Kidney tubule cell (primary cell): ENCODE measurements at regions not wholly inside any gene's neighbourhood (a gene's known extent, or its start where the extent isn't known, plus 50 kb on each side); places are given as distances from the start of the nearest gene placed in this dataset.
A peak's percentile ranks its signal among the peaks of the same experiment; 100 is the strongest.
"Not testable (repeated sequence)": the region's sequence is repeated elsewhere in the genome, so short reads cannot be mapped to it uniquely, and the experiment has no call there.

Source experiments
- DNase-seq: peaks from one replicate; pipeline ENCODE4 v3.0.0-alpha.2; 2018; ENCODE audit warnings: low spot score

DNA sequence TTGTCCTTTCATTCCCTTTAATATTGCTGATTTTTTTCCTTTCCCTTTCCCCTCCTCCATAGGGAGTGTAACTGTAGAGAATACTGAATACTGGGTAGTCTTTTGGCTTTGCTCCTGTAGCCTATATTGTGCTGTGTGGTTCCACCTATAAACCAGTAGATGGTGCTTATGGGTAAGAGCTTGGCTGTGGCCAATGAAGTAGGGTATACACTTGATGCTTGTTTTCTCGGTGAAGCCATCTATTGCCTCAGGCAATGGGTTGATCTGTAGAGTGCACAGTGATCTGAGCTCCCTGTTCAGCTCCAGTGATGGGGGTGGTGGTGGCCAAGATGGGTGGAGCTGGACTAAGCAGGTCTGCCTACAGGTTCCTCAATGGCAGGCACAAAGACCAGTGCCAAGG is 203.3 kb upstream of the IMPG1 start:
- no peak for DNase-seq

DNA sequence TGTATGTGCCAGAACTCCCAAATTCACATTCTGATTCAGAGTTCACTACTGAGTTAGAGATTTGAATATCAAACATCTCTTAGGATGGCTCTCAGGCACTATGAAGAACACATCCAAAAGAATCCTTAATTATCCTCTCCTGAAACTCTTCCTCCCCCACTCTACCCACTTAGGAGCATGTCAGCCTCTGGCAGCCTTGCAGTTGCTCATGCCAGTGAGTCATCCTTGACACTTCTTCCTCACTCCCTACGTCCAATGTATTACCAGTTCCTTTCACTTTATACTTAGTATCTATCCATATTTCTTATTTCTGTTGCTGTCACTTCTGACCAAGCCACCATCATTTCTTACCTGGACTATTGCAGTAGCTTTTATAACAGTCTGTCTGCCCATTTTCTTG is 192.0 kb upstream of the IMPG1 start:
- DNase-seq, result peak; percentile 17

DNA sequence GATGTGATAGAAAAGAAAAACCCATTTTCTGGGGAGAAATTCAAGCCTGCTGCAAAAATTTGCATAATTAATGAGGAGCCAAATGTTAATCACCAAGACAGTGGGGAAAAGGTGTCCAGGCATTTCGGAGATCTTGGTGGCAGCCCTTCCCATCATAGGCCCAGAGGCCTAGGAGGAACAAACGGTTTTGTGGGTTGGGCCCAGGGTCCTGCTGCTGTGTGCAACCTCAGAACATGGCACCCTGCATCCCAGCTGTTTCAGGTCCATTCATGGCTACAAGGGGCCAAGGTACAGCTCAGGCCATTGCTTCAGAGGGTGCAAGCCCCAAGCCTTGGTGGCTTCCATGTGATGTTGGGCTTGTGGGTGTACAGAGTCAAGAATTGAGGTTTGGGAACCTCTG is 189.8 kb upstream of the IMPG1 start:
- DNase-seq, result no peak

DNA sequence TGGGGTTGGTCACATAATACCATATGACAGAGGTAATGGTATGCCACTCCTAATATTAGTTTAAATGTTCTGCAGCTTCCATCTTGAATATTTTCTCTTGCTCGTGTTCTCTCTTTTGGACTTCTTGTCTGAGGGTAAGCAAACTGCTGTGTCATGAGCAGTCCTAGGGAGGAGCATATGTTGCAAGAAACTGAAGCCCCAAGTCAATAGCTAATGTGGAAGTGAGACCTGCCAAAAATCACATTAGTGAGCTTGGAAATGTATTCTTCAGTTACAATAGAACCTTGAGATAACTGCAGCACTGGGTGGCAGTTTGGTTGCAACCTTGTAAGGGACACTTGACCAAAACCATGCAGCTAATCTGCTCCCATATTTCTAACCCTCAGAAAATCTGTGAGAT is 178.2 kb upstream of the IMPG1 start:
- DNase-seq, result no peak

DNA sequence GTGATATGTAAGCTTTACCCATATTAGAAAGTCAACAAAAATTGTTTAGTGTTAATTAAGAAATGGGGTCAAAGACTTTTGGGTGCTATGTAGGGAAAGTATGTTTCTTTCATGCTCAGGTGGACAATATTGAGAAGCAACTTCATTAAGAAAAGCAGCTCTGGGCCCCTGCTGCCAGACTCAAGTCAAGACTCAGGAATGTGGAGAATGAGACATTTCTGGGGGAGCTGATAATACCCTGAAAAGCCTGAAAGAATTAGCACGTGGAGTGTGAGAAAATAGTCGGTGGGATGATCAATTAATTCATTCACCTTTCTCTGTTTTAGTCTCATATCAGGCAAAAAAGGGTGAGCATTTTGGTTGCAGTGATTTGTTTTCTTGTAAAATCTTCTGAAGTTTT is 175.1 kb upstream of the IMPG1 start:
- DNase-seq, result no peak

DNA sequence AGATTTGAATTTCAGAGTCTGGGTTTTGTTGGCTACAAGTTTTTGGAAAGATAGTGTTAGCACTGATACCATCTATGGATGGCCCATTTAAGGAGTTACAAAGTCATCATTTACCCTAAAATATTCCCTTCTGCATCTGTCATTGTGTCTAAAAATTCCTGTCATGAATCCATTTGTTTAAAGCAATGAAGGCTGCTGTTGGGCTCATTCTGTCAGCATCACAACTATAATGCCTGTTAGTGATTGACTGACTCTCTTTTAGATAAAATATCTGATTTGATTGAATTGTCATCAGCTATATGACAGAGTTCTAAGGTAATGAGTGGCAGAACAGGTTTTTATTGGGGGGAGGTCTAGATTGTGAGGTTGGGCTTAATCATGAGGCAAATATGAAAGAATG is 167.6 kb upstream of the IMPG1 start:
- no peak for DNase-seq

DNA sequence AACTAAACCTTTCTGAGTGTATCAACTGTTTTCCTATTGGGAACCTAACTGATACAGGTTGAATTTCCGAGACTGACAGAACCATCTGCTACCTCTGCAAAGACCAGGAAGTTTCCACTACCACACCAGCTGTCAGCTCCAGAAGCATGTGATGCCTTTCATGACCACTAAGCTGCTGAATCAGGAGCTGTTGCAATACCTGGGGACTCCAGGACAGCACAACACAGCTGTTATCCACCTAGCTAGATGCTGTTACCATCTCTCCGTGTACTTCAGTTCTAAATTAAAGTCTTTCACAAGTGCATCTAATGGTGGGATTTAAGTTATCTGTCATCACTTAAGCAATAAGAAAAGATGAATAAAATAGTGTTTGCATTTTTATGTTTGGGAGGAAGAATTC is 158.2 kb upstream of the IMPG1 start:
- DNase-seq, result peak; percentile 12

DNA sequence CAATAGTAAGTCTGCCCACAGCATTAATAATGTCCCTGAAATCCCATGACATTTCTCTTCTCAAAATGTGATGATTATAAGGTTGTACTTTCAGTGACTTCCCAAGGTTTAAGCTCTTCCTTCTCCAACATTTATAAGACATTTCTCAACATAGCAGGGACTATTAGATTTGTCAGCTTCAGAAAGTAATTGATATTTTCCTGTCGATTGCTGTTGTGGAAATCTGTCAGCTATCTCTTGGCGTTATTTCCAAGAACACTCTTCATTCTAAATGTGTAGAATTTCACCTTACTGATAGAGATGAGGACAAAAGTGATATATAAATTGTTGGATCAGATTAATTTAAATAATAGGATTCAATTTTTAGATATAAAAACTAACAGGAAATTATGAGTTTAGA is 149.7 kb upstream of the IMPG1 start:
- no peak for DNase-seq

DNA sequence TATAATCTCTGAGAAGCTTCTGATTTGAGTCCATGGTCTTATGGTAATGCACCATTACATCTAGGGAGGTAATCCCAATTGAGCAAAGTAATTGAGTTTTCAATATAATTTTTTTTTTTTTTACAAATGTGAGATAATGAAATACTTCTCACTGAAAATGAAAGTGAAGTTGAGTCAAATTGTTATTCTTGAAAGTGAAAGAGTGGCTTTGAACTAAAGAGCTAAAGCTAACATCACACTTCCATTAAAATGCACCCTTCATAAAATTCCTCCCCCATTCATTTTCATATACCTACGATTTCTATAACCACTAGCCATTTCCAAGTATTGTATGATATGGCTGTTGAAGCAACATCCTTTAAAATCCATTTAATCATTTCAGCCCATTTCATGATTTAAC is 149.1 kb upstream of the IMPG1 start:
- DNase-seq, result no peak

DNA sequence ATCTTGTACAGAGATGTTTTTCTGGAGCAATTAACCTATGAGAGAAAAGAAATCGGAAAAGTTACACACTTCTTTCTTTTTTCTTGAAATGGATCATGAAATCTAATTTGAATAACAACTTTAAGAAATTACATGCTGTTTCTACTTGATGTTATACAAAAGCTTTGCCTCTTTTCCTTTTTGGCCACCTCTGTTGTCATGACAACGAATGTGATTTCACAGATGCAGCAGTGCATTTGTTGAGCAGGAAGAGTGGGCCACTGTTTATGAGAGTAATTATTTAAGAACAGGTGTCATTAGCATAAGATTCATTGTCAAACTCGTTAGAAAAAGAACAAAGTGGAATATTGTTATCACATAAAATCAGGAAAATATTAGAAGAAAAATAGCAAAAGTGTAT is 148.3 kb upstream of the IMPG1 start:
- no peak for DNase-seq

DNA sequence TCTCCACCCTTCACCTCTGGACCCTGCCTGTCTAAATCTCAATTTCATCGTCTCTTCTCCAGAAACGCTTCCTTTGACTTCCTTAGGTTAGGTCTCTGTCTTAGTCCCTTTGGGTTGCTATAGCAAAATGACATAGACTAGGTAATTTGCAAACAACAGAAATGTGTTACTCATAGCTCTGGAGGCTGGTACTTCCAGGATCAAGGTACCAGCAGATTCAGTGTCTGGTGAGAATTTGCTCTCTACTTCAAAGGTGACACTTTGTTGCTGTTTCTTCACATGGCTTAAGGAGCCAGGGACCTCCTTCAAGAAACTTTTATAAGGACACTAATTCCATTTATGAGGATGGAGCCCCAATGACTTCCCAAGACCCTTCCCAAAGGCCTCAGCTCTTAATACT is 145.1 kb upstream of the IMPG1 start:
- DNase-seq, result no peak

DNA sequence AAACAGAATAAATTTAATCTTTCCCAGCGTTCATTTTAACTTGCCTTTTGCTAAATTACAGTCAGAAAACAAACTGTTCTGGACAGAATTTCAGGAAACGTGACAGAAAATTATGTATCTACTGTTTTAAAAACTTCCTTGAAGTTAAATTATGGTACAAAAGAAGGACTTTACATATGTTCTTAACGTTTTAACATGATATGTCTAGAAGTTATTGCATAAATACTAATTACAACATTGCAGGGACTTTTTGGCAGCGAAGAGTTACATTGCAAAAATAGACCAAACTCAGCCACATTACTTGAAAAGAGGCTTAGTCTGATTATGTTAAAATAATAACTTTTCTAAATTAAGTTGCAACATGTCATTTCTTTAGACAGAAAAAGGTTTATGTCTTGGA is 142.1 kb upstream of the IMPG1 start:
- DNase-seq, result no peak

DNA sequence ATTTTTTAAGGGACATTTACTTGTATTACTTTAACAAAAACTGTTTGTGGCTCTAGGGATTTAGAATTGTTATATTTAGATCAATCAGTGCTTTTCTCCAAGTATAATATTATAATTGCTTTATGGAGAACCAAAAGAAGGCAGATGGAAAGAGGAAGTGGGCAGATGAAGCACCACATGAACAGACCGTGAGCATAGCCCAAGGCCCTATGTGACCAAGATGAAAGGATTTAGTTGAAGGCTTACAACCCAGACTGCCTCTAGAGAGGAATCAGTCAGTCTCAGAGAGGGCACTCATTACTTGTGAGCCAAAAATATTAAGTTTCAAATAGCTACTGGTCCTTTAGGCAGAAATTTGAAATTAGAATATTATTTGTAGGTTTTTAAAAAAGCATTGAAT is 102.3 kb upstream of the IMPG1 start:
- no peak for DNase-seq

DNA sequence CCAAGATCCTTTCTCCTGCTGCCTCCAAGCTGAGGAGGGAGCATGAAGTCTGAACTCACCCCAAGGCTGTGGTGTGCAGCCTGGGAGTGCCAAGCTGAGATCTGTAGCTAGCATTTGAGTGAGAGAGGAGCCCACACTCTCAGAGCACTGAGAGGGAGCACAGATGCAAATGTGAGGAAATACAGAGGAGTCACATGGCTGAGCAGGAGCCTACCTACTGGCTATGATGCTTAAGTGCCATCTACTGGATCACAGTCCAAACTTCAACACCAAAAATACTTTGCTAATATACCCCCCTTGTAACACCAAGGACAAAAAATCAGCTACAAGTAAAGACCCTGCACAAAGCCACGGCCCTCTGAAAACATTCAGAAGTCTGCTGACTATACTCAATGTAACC is 94.4 kb upstream of the IMPG1 start:
- DNase-seq, result no peak

DNA sequence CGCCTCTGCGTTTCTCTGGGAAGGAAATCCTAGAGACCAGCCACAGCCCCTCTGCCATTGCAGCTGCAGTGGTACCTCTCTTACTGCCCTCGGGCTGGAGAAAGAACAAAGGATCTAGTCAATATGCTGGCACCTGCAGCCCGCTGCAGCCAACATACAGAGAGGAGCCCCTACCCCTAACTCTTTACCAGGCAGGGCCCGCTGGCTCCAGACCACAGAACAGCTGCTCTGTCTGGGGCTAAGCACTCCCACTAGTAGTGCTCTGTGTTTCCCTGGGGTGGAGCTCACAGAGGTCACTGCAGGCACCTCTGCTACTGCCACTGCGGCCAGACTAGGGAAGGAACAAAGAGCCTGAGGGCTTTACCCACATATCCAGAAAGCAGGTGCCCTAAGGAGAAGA is 93.8 kb upstream of the IMPG1 start:
- DNase-seq, result no peak

DNA sequence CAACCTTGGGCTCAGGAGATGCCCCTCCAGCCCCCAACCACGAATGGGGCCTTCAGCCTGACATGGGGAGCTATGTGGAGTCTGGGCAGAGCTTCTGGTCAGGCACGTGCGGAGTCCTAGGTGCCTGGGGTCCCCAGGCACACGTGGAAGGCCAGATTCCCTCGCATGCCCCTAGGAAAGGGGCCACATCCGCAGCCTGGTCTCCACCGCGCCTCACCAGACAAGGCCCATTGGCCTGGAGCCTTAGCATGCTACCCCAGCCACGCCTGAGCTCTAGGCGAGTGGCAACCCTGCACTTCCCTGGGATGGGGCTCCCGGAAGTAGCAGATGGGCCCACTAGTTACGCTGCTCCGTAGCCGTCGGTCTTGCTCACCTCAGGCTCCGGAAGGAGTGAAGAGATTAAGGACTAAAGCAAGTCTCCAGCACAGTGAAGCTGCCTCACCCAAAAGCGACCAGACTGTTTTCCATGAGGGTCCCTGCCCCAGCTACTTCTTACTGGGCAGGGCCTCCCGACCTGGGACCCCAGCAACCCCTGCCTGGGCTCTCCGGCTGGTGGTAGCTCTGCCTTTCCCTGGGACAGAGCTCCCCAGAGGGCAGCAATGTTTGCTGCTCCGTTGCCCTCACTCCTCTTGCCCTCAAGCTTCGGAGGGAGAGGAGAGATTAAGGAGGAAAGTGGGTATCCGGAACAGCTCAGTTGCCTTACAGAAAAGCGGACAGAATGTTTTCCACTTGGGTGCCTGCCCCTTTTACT is 93.2 kb upstream of the IMPG1 start:
- no peak for DNase-seq

DNA sequence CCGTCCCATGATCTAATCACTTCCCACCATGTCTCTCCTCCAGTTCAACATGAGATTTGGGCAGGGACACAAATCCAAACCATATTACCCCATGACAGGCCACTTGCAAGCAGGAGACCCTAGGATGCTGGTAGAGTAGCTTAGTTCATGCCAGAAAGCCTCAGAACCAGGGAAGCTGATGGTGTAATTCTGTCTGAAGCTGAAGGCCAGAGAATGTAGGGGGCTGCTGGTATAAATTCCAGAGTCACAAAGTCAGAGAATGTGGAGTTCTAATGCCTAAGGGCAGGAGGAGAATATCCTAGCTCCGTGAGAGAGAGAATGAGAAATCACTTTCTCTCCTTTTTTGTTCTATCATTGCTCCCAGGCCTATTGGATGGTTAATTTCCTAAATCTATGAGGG is 90.3 kb upstream of the IMPG1 start:
- DNase-seq, result no peak

DNA sequence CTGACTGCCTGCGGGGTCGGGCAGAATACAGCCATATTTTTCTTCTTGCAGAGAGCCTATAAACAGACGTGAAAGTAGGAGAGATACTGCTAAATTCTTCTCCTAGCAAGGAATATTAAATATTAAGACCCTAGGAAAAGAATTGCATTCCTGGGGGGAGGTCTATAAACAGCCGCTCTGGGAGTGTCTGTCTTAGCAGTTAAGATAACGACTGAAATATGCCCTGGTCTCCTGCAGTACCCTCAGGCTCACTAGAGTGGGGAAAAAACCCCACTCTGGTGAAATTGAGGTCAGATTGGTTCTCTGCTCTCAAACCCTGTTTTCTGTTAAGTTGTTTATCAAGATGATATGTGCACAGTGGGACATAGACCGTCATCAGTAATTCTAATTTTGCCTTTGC is 85.3 kb upstream of the IMPG1 start:
- DNase-seq, result not testable (repeated sequence)

DNA sequence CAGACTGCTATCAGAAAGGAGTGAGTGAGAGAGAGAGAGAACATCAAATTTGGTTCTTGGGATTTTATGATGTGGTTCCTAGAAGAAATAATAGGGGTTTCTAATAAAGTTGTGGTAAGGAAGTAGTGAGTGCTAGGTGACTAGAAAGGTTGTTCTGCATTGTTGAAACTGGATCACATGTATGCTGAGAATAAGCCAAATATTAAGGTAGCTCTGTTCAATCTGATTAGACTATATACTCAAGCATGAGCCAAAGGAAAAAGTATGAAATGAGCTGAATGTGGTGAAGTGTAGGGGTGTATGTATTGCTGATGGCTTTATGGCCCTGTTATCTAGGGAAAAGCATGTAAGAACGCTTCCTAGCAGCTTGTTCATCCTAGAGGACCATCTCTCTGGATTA is 63.0 kb upstream of the IMPG1 start:
- DNase-seq, result no peak

DNA sequence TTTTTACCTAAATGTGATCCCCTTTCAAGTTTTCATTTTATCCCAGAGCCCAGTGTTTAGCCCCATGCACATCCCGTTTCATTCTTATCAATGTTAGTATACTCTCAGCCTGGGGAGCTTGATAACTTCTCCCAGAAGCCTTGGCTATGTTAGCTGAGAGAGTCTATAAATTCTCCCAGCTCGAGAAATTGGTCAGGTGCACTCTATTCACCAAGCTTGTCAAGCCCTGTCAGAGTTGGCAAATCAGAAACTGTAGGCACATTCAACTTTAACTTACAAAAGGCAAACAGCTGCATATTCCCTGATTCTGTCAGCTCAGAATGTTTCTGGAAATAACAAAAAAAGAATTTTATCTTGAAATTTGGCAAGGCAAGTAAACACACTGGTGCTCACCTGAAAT is 62.2 kb upstream of the IMPG1 start:
- DNase-seq, result no peak

DNA sequence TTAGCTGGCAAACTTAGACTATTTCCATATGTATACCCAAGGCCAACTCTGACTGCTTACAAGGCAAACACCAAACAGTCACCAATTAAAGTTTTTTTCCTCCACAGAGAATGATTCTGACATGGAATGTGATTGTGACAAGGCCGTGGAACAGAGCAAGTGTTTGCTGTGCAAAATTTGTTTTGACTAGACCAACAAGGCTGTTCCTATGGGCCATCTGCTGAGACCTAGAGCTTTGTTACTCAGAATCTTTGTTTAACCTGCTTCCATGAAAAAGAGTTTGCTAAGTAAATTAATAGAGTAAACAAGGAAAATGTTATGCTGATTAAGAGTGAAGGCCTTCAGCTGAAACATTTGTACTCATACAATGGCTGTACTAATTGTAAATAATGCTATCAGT is 51.6 kb upstream of the IMPG1 start:
- DNase-seq, result no peak
